ENCODE measurements at regions not wholly inside any gene's neighbourhood (a gene's known extent, or its start where the extent isn't known, plus 50 kb on each side); places are given as distances from the start of the nearest gene placed in this dataset.

DNA sequence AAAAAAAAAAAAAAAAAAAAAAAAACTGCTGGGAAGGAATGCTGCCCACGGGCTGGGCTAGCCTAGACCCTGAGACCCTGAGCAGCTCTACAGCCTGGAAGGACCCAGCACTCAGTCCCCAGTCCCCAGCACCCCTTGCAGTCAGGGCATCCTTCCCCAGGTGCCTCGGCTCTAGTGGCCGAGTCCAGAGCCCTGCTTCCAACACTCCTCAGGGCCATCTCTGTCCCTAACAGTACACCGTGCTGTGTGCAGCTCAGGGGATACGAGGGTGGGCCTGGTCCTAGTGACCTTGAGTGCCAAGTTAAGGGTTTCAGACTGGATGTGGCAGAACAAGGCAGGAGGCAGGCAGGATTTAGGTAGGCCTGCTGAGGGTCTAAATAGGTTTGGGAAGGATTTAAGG lies 50.2 kb upstream of the LRP8 start:
- no peak for DNase-seq (ENCODE audit: low read depth)

- DNase-seq (ENCODE audit: low read depth) = no peak
These were observed 51.2 kb upstream of the LRP8 start for GRCh38 chr1:53378932-53379661.

- no peak for DNase-seq (ENCODE audit: low read depth)
These were observed 51.8 kb upstream of the LRP8 start for GRCh38 chr1:53379662-53380002.

DNA sequence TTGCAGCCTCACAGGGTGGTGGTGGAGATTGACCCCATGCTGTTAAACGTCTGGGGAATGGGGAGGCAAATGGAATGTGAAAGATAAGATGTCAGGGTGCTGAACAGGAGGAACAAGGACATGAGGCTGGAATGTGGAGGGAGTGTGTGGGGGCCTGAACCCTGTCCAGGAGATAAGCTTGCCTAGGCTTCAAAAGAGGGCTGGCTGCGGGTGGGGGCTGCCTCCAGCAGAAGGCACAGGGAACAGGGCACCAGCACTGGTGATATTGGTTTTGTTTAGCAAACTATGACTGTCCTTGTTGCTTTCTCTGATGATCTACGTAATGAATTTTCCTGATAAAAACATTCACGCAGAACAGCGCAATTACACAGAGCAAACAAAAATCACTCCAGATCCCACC lies 52.4 kb upstream of the LRP8 start:
- DNase-seq (ENCODE audit: low read depth) = no peak

DNA sequence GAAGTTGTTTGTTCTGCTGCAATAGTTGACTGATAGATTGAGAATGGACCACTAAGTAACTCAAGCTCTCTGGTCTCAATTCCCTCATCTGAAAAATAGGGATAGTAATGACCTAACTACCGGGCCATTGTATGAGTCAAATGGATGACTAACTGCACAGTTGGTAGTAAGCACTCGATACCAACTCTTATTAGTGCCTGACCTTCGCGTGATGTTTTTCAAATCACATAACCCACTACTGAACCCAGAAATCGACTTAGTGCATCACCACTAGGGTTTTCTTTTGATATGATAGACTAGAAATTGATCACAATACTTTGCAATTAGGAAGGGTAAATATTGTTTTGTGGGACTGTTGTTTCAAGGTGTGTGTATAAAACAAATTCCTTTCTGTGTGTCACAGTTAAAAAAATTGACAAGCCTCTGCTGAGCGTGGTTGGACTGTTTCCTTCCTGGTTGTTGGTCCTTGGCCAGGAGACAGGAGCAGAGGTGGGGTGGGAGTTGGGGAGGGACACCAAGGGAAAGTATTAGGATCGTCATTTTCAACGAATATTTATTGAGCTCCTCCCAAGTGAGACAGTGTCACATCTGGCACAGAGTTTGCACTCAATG lies 54.0 kb upstream of the LRP8 start:
- DNase-seq (ENCODE audit: low read depth) = no peak

DNA sequence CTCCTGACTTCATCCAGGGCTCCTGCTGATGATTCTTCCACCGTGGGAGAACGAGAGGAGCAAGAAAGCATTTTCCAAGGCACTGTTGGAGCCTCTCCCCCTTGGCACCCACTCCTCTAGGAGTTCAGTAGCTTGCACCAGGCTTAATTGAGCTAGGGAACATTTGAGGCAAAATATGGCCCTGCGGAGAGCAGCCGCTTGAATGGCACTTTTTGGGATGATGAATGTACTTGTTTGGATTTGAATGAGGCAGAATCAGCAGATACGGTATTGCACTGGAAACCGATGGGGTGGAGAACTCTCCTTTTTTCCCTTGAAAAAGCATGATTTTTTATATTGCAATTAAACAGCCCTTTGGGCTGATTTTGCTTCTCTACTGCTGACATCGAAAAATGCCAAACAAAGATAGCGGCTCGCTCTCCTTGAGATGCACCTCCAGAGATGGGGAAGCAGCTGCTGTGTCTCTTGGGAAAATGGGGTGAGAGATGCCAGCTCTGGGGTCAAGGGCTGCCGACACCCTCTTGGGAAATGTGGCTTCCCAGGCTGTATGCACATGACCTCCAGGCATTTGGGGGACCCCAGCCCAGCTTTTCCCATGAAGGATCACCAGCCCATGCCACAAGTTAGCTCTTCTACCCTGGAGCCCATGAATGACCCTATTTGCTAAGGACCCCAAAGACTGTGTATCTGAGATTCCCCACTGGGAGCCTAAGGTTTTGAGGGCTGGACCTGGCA lies 55.4 kb upstream of the LRP8 start:
- no peak for DNase-seq (ENCODE audit: low read depth)

DNA sequence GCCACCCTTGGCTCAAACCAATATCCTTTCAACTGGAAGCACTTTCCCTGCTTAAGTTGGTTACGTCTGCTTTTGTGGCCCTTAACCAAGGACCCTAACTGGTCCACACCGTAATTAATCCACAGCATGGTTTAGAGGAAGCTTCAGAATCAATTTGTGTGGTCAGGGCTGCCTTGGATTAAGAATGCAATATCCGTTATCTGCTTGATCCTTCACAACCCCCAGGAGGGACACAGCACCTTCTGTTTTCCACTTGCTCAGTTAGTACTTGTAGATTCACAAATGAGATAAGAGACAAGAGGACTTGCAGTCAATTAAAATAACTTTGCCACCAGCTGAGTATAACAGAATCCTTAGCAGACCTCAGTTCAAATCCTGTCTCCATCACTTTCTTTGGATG lies 56.9 kb upstream of the LRP8 start:
- DNase-seq (ENCODE audit: low read depth) = no peak

DNA sequence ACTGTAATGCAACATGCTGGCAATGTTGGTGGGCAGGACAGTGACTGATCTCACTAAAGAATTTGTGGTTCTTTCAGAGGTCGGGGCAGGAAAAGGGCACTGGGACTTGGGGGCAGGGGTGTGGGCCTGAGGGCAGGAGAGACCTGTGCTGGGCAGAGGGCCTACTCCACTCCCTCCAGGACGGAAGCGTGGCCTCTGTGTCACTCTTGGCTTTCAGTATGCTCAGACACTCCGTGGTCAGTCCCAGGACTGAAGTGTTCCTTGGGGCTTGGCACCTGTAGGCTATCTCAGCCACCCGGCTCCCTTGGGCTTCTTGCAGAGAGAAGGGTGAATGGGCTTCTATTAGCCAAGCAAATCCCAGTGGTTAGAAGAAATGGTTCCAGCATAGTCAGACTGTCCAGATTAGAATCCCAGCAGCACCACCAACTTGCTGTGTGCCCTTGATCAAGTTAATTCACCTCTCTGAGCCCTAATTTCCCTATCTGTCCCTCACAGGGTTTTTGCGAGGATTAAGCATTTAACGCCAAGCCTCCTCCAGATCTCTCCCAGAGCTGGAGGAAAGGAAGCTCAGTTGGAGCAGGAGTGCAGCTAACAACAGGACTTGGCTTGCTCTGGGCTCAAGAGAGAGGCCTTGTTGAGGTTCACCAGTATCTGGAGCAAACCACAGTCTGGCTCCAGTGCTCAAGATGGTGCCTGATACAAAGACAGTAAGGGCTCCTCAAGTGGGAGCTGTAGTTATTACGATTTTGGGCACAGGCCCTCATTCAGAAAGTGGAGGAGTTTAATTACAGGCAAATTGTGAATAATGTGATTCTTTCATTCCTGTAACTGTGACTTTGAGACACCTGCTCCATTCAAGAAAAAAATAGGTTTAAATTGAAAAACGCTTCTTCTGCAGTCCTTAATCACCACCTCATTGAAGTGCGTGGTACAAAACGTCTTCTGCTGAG lies 57.7 kb upstream of the LRP8 start:
- no peak for DNase-seq (ENCODE audit: low read depth)

GRCh38 chr1:53388963-53389362 lies 61.1 kb upstream of the LRP8 start:
- no peak for DNase-seq (ENCODE audit: low read depth)

GRCh38 chr1:53390261-53390660 lies 62.4 kb upstream of the LRP8 start:
- no peak for DNase-seq (ENCODE audit: low read depth)

- no peak for DNase-seq (ENCODE audit: low read depth)
These were observed 62.9 kb upstream of the LRP8 start for GRCh38 chr1:53390736-53391135.

- no peak for DNase-seq (ENCODE audit: low read depth)
These were observed 63.4 kb upstream of the LRP8 start for GRCh38 chr1:53391296-53391695.

GRCh38 chr1:53391982-53392381 lies 64.1 kb upstream of the LRP8 start:
- no peak for DNase-seq (ENCODE audit: low read depth)

DNA sequence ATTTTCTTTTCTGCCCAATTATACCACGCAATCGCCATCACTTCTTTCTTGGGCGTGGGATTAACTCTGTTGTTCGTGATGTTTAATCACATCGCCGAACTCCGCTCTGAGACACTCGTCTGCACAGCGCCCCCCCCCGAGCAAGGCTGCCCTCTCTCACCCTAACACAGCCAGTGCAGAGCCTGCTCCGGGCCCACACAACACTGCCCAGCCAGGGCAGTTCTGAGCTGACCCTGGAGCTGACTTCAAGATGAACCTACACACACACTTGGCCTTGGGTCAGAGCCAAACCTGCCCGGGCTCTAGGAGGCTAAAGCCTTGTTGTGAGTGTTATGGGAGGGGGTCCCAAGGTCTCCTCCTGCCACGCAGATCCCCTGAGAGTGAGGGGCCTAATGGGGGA lies 64.6 kb upstream of the LRP8 start:
- no peak for DNase-seq (ENCODE audit: low read depth)

DNA sequence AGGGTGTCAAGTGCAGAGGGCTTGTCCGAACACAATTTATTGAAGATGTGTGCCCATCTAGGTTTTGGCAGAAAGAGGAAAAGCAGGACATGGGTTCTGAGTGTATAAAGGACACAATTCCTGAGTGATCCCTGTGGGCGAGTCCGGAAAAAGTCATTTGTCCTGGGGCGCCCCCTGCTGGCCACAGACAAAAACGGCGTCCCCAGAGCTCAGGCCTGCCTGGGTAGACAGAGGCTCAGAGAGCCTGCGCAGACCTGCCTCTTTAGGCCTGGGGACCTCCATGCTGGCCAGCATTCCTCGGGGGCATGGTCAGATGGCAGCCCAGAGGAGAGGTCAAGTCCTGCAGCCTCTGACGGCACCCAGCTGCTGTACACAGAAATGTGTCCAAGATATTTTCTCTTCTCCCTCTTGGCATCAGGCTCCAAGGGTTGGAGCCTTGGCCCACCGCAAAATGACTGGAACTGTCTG lies 65.5 kb upstream of the LRP8 start:
- peak; percentile 66 for DNase-seq (ENCODE audit: low read depth)

DNA sequence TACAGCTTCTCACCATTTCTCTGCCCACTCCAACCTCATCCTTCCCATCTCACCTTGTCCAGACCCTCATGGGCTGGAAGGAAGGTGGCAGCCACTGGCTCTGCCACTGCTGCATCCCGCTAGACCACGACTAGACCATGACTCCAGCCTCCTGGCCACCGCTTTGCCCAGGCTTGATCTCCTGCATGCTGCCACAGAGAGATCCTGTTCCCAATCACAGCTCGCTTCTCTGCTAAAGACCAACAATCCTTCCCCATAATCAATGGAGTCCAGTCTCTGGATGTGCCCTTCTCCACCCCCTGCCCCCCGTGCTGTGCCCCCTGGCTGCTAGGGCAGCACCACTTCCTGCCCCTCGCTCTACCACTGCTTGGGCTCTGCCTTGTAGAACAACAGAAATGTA lies 64.9 kb upstream of the DMRTB1 start:
- DNase-seq (ENCODE audit: low read depth) = no peak

DNA sequence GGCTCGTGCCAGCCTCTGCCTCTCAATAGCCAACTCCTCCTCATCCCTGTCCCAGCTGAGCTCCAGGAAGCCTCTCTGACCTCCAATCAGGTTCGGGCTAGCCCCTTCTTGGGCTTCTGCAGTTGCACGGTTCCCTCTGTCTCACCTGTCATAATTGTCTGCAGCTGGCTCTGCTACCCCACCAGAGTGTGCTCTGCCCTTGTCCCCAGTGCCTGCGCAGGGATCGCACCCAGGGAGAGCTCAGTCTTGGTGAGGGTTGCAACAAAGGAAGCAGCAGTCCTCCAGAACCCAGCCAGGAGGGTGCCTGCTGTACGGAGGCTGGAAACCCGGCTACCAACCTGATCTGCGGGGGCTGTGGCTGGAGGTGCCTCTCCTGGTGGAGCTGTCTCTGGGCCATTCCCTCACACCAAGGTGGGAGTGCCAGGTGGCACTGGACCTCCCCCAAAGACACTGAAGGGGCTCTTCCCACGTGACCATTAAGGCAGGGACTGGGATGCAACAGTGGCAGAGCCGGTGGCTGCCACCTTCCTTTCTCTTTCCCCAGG lies 63.5 kb upstream of the DMRTB1 start:
- no peak for DNase-seq (ENCODE audit: low read depth)

DNA sequence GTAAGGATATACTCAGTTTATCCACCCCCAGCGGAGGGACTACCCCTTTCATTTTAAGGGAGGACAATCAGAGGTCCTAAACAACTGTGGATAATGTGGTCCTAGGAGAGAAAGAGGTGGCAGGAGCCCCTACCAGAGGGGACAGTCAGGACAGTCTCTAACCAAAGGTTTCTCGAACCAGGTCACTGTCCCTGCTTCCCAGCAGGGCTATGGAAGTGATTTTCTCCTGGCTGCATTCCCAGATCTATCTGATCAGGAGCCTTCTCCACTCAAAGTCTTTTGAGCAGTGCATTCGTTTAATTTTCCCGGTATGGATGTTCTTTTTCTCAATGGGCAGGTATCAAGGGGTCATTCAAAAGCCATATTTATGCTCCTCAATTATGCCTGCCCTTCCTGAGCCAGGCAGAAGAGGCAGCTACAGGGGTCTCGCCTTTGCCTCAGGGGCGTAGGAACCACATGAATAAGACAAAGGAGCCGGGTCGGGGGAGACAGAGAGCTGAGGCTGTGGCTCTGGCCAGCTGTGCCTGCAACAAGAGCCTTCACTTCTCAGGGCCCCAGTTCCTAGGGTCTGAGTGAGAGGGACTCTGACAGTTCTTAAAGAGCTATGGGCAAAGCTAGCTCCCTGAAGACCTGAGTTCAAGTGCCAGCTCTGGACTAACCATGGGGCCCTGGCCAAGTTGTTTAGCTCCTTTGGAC lies 62.5 kb upstream of the DMRTB1 start:
- no peak for DNase-seq (ENCODE audit: low read depth)

- DNase-seq (ENCODE audit: low read depth) = no peak
These were observed 61.1 kb upstream of the DMRTB1 start for GRCh38 chr1:53398091-53398490.

DNA sequence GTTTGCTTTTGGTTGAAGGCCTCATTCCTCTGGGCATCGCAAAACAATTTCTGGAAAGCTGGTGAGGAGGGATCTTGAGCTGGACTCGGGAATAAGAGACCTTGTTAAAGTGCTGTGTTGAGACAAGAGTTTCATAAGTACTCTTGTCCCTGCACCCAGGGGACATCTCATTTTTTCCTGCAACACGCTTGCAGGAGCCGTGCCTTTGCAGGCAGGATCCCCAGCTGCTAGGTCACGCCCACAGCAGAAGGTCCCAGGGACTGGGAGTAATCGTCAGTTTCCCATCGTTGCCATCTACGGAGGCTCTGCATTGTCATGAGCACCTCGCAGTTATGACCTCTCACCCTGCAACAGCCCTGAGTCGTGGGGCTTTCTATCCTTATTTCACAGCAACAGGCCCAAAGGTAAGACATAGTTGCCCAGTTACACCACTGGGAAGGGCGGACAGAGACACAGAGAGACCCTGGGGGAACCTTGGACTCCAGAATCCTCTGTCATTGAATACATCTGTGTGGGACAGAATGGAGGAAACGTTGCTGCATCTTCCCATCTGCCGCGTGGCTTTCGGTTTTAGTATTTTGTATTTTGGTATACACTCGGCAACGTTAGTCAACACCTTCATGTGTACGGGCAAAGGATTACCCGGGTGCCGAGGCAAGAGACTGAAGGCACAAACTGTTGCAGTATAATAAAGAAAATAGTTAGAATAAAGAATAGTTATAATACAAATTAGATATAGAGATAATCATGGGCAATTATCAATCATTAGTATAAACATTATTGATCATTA lies 60.4 kb upstream of the DMRTB1 start:
- DNase-seq (ENCODE audit: low read depth) = no peak
